Prostate gland (tissue), 2 donors: ENCODE measurements at regions not wholly inside any gene's neighbourhood (a gene's known extent, or its start where the extent isn't known, plus 50 kb on each side); places are given as distances from the start of the nearest gene placed in this dataset.
"Not testable (repeated sequence)": the region's sequence is repeated elsewhere in the genome, so short reads cannot be mapped to it uniquely, and the experiment has no call there.

Source experiments
- DNase-seq: peaks from one replicate; pipeline ENCODE4 v3.0.0-alpha.2; 2019; ENCODE audit warnings: low spot score
- H3K27ac ChIP-seq, 2 donors: fragments of 200-600 bp; sonication (generic); 2 replicates each; pipeline ENCODE4 v1.5.1; 2017 to 2019
- H3K27me3 ChIP-seq: fragments of 200-600 bp; sonication (generic); replicated peaks from 2 replicates; pipeline ENCODE4 v1.5.1; 2019; ENCODE audit not compliant: insufficient read depth
- H3K36me3 ChIP-seq, 2 donors: fragments of 200-600 bp; sonication (generic); 1 replicate in 1 of 2; 2 replicates in 1 of 2; pipeline versions ENCODE4 v1.5.1 to v1.8.1; 2017 to 2019
- H3K4me1 ChIP-seq: fragments of 200-600 bp; sonication (generic); replicated peaks from 2 replicates; pipeline ENCODE4 v1.5.1; 2019
- H3K4me3 ChIP-seq, 2 donors: fragments of 200-600 bp; sonication (generic); 2 replicates each; pipeline ENCODE4 v1.5.1; 2017 to 2019
- H3K9me3 ChIP-seq: fragments of 200-600 bp; sonication (generic); 2 replicates; pipeline ENCODE4 v1.5.1; 2017
- CTCF ChIP-seq, 4 experiments: fragments of 200-600 bp in 2 of 4; fragments of 450-650 bp in 2 of 4; sonication (generic) in 2 of 4; IDR thresholded peaks; 1 replicate in 3 of 4; 2 replicates in 1 of 4; pipeline ENCODE4 v1.5.1; 2016 to 2019; ENCODE audit warnings: antibody characterized with exemption in 4 of 4, mild to moderate bottlenecking in 2 of 4, moderate library complexity in 2 of 4
- POLR2A ChIP-seq: fragments of 450-650 bp; IDR thresholded peaks from one replicate; pipeline ENCODE4 v1.6.1; 2016; ENCODE audit warnings: antibody characterized with exemption, mild to moderate bottlenecking
- POLR2AphosphoS5 ChIP-seq: sonication (generic); formaldehyde crosslinking; IDR thresholded peaks from one replicate; pipeline ENCODE4 v1.6.1; 2017; ENCODE audit warnings: antibody characterized with exemption
- WGBS: methylation state at CpG from one replicate; pipeline ENCODE4 v1.1.5; 2018; 5-methylcytosine and 5-hydroxymethylcytosine counted together
- intact Hi-C: fragments of 100-400 bp; cut with DNase I; formaldehyde crosslinking; loops from one replicate; pipeline ENCODE4 v1.14.2; 2022

GRCh38 chrX:116756958-116757357 lies 294.2 kb upstream of the CT83 start:
- DNase-seq: no peak
- Histone ChIP-seq H3K4me1 (no peaks in the 10 kb centered on the region), H3K27ac (no peak overlapping the region), H3K27me3 (no peaks in the 10 kb centered on the region), H3K9me3 (no peaks in the 10 kb centered on the region), H3K36me3 (no peaks in the 10 kb centered on the region), H3K4me3 (no peak overlapping the region)
- intact Hi-C loops: no loop called here
- TF ChIP-seq POLR2AphosphoS5 (no peak), CTCF (IDR thresholded peaks at IDR 0.05) (no peak), POLR2A (no peak)
- WGBS: 91% methylated on average over 1 of the region's 1 CpG

GRCh38 chrX:116749943-116750342 lies 287.2 kb upstream of the CT83 start:
- WGBS: 40% methylated on average over 2 of the region's 3 CpGs
- Histone ChIP-seq H3K27me3 (no peaks in the 10 kb centered on the region), H3K27ac (no peak overlapping the region), H3K36me3 (no peaks in the 10 kb centered on the region), H3K4me3 (no peak overlapping the region), H3K9me3 (no peaks in the 10 kb centered on the region), H3K4me1 (no peaks in the 10 kb centered on the region)
- intact Hi-C loops: no loop called here
- TF ChIP-seq POLR2AphosphoS5: no peak
- TF ChIP-seq POLR2A: no peak
- TF ChIP-seq CTCF (IDR thresholded peaks at IDR 0.05): no peak
- peak; percentile 3 for DNase-seq

- no peak for TF ChIP-seq CTCF (IDR thresholded peaks at IDR 0.05)
- TF ChIP-seq POLR2A: no peak
- TF ChIP-seq POLR2AphosphoS5: no peak
- no peaks in the 10 kb centered on the region for H3K9me3 ChIP-seq
- H3K4me3 ChIP-seq: no peak overlapping the region
- no peak for DNase-seq
- intact Hi-C loops: no loop called here
- 63% methylated on average over 2 of the region's 2 CpGs for WGBS
- H3K27me3 ChIP-seq: no peaks in the 10 kb centered on the region
- H3K27ac ChIP-seq: no peak overlapping the region
- no peaks in the 10 kb centered on the region for H3K36me3 ChIP-seq
- H3K4me1 ChIP-seq: no peaks in the 10 kb centered on the region
Observed at GRCh38 chrX:116732214-116732613, 269.4 kb upstream of the CT83 start.

- Histone ChIP-seq H3K27me3 (no peaks in the 10 kb centered on the region), H3K9me3 (no peaks in the 10 kb centered on the region), H3K4me1 (no peaks in the 10 kb centered on the region), H3K36me3 (no peaks in the 10 kb centered on the region), H3K4me3 (no peak overlapping the region), H3K27ac (no peak overlapping the region)
- WGBS: 96% methylated on average over 4 of the region's 4 CpGs
- intact Hi-C loops: no loop called here
- no peak for DNase-seq
- TF ChIP-seq CTCF (IDR thresholded peaks at IDR 0.05): no peak
- no peak for TF ChIP-seq POLR2AphosphoS5
- no peak for TF ChIP-seq POLR2A
Observed at GRCh38 chrX:116726806-116727205, 264.0 kb upstream of the CT83 start.

GRCh38 chrX:116694046-116694445 lies 231.3 kb upstream of the CT83 start:
- intact Hi-C loops: no loop called here
- TF ChIP-seq CTCF (IDR thresholded peaks at IDR 0.05) (no peak), POLR2A (no peak), POLR2AphosphoS5 (no peak)
- DNase-seq: no peak

GRCh38 chrX:116679544-116679943 lies 216.8 kb upstream of the CT83 start:
- H3K27ac ChIP-seq, DNase-seq, H3K36me3 ChIP-seq, H3K4me3 ChIP-seq, H3K27me3 ChIP-seq, H3K9me3 ChIP-seq, intact Hi-C loops, H3K4me1 ChIP-seq: not testable (repeated sequence)
- 91% methylated on average over 7 of the region's 7 CpGs for WGBS

More at GRCh38 chrX:116694046-116694445, 231.3 kb upstream of the CT83 start:
- no peak overlapping the region for H3K27ac ChIP-seq
- no peaks in the 10 kb centered on the region for H3K4me1 ChIP-seq
- WGBS: 96% methylated on average over 19 of the region's 19 CpGs
- no peak overlapping the region for H3K4me3 ChIP-seq
- H3K27me3 ChIP-seq: no peaks in the 10 kb centered on the region
- no peaks in the 10 kb centered on the region for H3K9me3 ChIP-seq
- no peaks in the 10 kb centered on the region for H3K36me3 ChIP-seq
